Colonic mucosa (tissue), 4 donors: ENCODE measurements at regions not wholly inside any gene's neighbourhood (a gene's known extent, or its start where the extent isn't known, plus 50 kb on each side); places are given as distances from the start of the nearest gene placed in this dataset.

Experiments
- DNase-seq: peaks from one replicate; pipeline ENCODE4 v3.0.0-alpha.2; 2020
- H3K27ac ChIP-seq: fragments of 200-600 bp; one replicate; pipeline ENCODE4 v1.8.0; 2021
- H3K27me3 ChIP-seq: fragments of 200-600 bp; one replicate; pipeline ENCODE4 v1.8.0; 2021
- H3K36me3 ChIP-seq: fragments of 200-600 bp; one replicate; pipeline ENCODE4 v1.8.0; 2021
- H3K4me1 ChIP-seq: fragments of 200-600 bp; one replicate; pipeline ENCODE4 v1.8.0; 2021; ENCODE audit warnings: mild to moderate bottlenecking
- H3K4me3 ChIP-seq: fragments of 200-600 bp; one replicate; pipeline ENCODE4 v1.8.0; 2021
- H3K9ac ChIP-seq, 2 donors: one replicate each; pipeline ENCODE4 v1.7.0; 2013; ENCODE audit warnings: control low read depth in 2 of 2, low read depth in 2 of 2, low read length in 2 of 2
- H3K9me3 ChIP-seq: fragments of 200-600 bp; one replicate; pipeline ENCODE4 v1.8.0; 2021
- intact Hi-C: fragments of 100-400 bp; cut with DNase I; formaldehyde crosslinking; loops from one replicate; pipeline ENCODE4 v1.14.1; 2022
- TF ChIP-seq, protein P1 (sequence below): fragments of 200-600 bp; IDR thresholded peaks from one replicate; pipeline ENCODE4 v1.8.0; 2022; ENCODE audit warnings: antibody characterized with exemption, mild to moderate bottlenecking
- donor health status: healthy.
- donor health status: DM: no; HTN: no; CAD: no.
- donor health status: DM: no; HTN: no; CAD: no.

DNA sequence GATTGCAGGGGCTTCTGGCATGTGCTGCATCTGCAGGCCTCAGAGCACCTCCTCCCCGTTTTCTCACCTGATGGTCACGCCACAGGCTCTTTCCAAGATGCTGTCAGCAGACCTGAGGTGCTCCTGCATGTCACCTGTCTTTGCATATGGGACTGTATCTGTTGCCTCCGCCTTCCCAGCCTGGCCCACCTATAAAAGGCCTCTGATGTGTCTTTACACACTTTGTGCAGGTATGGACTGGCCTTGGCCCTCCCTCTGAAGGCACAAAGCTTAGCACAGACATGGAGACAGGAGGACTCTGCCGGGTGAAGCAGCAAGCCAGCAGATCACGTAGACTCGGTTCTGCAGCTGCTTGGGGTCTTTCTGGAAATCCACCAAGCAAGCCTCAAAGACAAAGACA, 220.9 kb upstream of the PPP2R2D start:
- H3K9ac ChIP-seq, result no peak overlapping the region
- H3K9me3 ChIP-seq, result no peaks in the 10 kb centered on the region
- no peaks in the 10 kb centered on the region for H3K36me3 ChIP-seq
- no peak overlapping the region for H3K27ac ChIP-seq
- no peaks in the 10 kb centered on the region for H3K4me1 ChIP-seq
- TF ChIP-seq, protein P1, sequence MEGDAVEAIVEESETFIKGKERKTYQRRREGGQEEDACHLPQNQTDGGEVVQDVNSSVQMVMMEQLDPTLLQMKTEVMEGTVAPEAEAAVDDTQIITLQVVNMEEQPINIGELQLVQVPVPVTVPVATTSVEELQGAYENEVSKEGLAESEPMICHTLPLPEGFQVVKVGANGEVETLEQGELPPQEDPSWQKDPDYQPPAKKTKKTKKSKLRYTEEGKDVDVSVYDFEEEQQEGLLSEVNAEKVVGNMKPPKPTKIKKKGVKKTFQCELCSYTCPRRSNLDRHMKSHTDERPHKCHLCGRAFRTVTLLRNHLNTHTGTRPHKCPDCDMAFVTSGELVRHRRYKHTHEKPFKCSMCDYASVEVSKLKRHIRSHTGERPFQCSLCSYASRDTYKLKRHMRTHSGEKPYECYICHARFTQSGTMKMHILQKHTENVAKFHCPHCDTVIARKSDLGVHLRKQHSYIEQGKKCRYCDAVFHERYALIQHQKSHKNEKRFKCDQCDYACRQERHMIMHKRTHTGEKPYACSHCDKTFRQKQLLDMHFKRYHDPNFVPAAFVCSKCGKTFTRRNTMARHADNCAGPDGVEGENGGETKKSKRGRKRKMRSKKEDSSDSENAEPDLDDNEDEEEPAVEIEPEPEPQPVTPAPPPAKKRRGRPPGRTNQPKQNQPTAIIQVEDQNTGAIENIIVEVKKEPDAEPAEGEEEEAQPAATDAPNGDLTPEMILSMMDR, result no peak
- H3K4me3 ChIP-seq, result no peak overlapping the region
- H3K27me3 ChIP-seq, result no peaks in the 10 kb centered on the region
- intact Hi-C loops, result no loop called here
- DNase-seq, result no peak

DNA sequence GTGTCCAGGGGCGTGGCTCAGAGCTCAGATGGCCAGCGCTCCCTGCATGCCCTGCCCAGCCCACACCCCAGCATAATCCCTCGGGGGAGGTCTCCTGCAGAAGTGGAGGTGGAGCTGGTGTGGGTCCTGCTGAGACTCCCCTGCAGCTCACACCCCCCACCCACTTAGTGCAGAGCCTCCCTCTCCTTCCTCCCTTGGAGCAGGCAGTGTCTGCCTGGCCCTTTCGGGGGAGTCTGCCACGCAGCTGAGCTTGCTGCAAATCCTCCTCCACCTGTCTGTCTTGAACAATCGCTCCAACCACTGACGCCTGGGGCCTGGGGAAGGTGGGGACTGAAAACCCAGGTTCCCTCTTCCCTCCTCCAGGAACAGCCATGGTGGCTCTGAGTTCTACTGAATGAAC, 219.7 kb upstream of the PPP2R2D start:
- H3K27ac ChIP-seq, result no peak overlapping the region
- no peak overlapping the region for H3K9ac ChIP-seq
- no peaks in the 10 kb centered on the region for H3K9me3 ChIP-seq
- H3K27me3 ChIP-seq, result no peaks in the 10 kb centered on the region
- no peaks in the 10 kb centered on the region for H3K4me1 ChIP-seq
- no peak overlapping the region for H3K4me3 ChIP-seq
- TF ChIP-seq, protein P1, result no peak
- no peak for DNase-seq
- no peaks in the 10 kb centered on the region for H3K36me3 ChIP-seq
- intact Hi-C loops, result no loop called here

DNA sequence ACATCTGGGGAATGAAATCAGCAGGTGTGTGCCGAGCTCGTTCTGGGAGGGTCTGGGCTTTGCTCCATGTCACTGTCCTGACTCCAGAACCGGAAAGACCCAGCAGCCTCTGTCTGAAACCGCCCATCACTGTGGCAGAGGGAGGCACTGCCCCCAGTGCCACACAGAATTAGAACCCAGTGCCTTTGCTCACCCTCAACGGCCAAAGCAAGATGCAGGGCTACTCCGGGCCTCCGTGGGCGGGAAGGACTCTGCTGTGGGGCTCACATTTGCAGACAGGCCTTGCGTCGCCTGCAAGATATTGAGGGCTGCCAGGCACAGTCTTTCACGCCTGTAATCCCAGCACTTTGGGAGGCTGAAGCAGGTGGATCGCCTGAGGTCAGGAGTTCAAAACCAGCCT, 219.2 kb upstream of the PPP2R2D start:
- intact Hi-C loops, result no loop called here

DNA sequence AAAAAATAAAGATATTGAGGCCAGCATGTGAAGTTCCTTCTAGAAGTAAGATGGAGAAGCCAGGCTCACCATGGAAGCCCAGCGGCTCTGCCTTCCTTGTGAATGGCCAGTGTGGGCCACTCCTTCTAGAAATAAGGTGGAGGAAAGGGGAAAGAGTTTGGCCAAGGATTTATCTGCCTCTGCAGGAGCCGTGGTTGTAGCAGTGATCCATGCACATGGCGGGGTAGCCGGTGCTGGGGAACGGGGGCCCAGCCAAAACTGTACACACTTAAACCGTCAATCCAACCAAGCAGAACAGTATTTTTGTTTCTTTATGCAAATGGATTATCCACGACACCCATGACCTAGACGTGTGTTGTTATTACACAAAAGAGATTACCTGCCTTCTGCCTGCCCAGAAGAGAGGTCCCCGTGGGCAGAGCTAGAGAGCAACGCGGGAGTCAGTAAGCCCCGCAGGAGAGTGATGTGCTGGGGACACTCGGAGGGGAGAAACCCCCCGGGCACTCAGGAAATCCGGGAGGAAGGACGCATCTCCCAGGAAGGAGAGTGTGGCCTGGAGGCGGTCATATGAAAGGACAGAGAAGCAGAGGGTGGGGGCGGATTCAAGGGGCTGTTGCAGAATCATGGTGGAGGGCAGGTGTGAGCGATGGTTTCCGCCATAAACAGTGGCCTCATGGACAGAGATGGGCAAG, 218.4 kb upstream of the PPP2R2D start:
- Histone ChIP-seq H3K9ac (no peak overlapping the region), H3K9me3 (no peaks in the 10 kb centered on the region), H3K4me3 (no peak overlapping the region), H3K27me3 (no peaks in the 10 kb centered on the region), H3K27ac (no peak overlapping the region), H3K4me1 (no peaks in the 10 kb centered on the region), H3K36me3 (no peaks in the 10 kb centered on the region)
- intact Hi-C loops, result no loop called here
- no peak for DNase-seq
- TF ChIP-seq, protein P1, result no peak

More for the DNA sequence above, 219.2 kb upstream of the PPP2R2D start:
- Histone ChIP-seq H3K4me3 (no peak overlapping the region), H3K9ac (no peak overlapping the region), H3K27ac (no peak overlapping the region), H3K9me3 (no peaks in the 10 kb centered on the region), H3K4me1 (no peaks in the 10 kb centered on the region), H3K27me3 (no peaks in the 10 kb centered on the region), H3K36me3 (no peaks in the 10 kb centered on the region)
- DNase-seq, result no peak
- TF ChIP-seq, protein P1, result no peak

DNA sequence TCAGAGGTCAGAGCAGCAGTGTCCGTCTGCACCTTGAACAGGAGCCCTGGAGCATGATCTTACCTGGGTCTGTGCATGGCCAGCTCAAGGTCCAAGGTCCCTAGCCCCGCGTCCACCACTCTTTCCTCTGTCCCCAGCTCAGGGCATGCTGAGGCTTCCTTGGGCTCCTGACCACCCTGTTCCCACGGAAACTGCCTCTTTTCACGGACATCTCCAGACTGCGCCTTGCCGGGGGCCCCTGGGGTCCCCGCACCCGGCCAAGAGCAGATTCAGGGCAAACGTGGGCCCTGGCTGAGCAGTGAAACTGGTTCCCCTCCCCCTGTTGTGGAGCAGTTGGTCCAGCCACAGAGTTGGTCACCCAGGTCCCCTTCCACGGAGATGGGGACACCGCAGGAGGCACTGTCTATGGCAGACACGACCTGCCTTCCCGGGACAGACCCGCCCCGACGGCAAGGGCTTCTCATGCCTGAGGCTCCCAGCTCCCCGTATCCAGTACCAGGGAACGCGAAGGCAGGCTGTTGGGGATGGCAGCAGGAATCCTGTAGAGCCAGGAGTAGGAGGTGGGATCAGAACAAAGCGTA, 217.4 kb upstream of the PPP2R2D start:
- no peaks in the 10 kb centered on the region for H3K9me3 ChIP-seq
- TF ChIP-seq, protein P1, result no peak

More for the DNA sequence above, 217.4 kb upstream of the PPP2R2D start:
- Histone ChIP-seq H3K4me3 (no peak overlapping the region), H3K4me1 (no peaks in the 10 kb centered on the region), H3K9ac (no peak overlapping the region), H3K27me3 (no peaks in the 10 kb centered on the region), H3K27ac (no peak overlapping the region), H3K36me3 (no peaks in the 10 kb centered on the region)
- intact Hi-C loops, result no loop called here
- DNase-seq, result no peak
